Fibroblast of lung (primary cell): ENCODE measurements at regions not wholly inside any gene's neighbourhood (a gene's known extent, or its start where the extent isn't known, plus 50 kb on each side); places are given as distances from the start of the nearest gene placed in this dataset.

ENCODE experiments used
- DNase-seq, 2 donors: peaks; one replicate each; pipeline versions ENCODE4 v3.0.0 to v3.0.0-alpha.2; 2010; ENCODE audit warnings: low read depth in 2 of 2
- H2AFZ ChIP-seq: 2 replicates; pipeline ENCODE4 v1.5.1; 2012; ENCODE audit warnings: low read length, control low read depth, inconsistent platforms
- H3K27ac ChIP-seq: 2 replicates; pipeline ENCODE4 v1.5.1; 2011; ENCODE audit warnings: low read length, control low read depth; ENCODE audit not compliant: insufficient read depth
- H3K27me3 ChIP-seq: 2 replicates; pipeline ENCODE4 v1.5.1; 2011; ENCODE audit warnings: mild to moderate bottlenecking, low read length; ENCODE audit not compliant: control insufficient read depth, insufficient read depth
- H3K36me3 ChIP-seq: 2 replicates; pipeline ENCODE4 v1.5.1; 2011; ENCODE audit warnings: low read length; ENCODE audit not compliant: control insufficient read depth, insufficient read depth
- H3K4me1 ChIP-seq: 2 replicates; pipeline ENCODE4 v1.5.1; 2011; ENCODE audit warnings: low read length; ENCODE audit not compliant: control insufficient read depth, insufficient read depth; ENCODE audit errors: extremely low read depth
- H3K4me2 ChIP-seq: 2 replicates; pipeline ENCODE4 v1.5.1; 2011; ENCODE audit warnings: low read length, control low read depth; ENCODE audit not compliant: insufficient read depth; ENCODE audit errors: extremely low read depth
- H3K4me3 ChIP-seq, 4 experiments: fragments of 200-600 bp in 1 of 4; sonication (generic) in 1 of 4; replicated peaks in 1 of 4; 2 replicates each; pipeline ENCODE4 v1.5.1; 2011 to 2016; ENCODE audit warnings: low read length in 4 of 4, low read depth in 3 of 4, mild to moderate bottlenecking in 3 of 4, control low read depth in 2 of 4, inconsistent platforms in 1 of 4, mixed read lengths in 1 of 4; ENCODE audit not compliant: insufficient read depth in 1 of 4; ENCODE audit errors: control extremely low read depth in 1 of 4
- H3K79me2 ChIP-seq: 2 replicates; pipeline ENCODE4 v1.5.1; 2012; ENCODE audit warnings: mild to moderate bottlenecking, low read length, inconsistent platforms; ENCODE audit not compliant: control insufficient read depth, insufficient read depth
- H3K9ac ChIP-seq: 2 replicates; pipeline ENCODE4 v1.5.1; 2011; ENCODE audit warnings: mild to moderate bottlenecking, low read length, control low read depth; ENCODE audit not compliant: insufficient read depth
- H3K9me3 ChIP-seq: 2 replicates; pipeline ENCODE4 v1.5.1; 2012; ENCODE audit warnings: low read depth, low read length; ENCODE audit not compliant: control insufficient read depth, insufficient read depth
- H4K20me1 ChIP-seq: 2 replicates; pipeline ENCODE4 v1.5.1; 2011; ENCODE audit warnings: low read length; ENCODE audit not compliant: control insufficient read depth, insufficient read depth; ENCODE audit errors: extremely low read depth
- CTCF ChIP-seq, 2 donors: IDR thresholded peaks in 1 of 2; conservative IDR thresholded peaks in 1 of 2; 1 replicate in 1 of 2; 2 replicates in 1 of 2; pipeline ENCODE4 v1.5.1; 2011 to 2012; ENCODE audit warnings: low read length in 2 of 2, control low read depth in 1 of 2, inconsistent platforms in 1 of 2, low read depth in 1 of 2, mild to moderate bottlenecking in 1 of 2
- EZH2 ChIP-seq: IDR thresholded peaks from 2 replicates; pipeline ENCODE4 v1.5.1; 2012; ENCODE audit warnings: low read length, control low read depth, mild to moderate bottlenecking; ENCODE audit errors: missing control alignments

- no peak overlapping the region for H3K4me3 ChIP-seq
- H3K9me3 ChIP-seq, result no peaks in the 10 kb centered on the region
- H3K36me3 ChIP-seq, result no peaks in the 10 kb centered on the region
- H4K20me1 ChIP-seq, result no peaks in the 10 kb centered on the region
- no peaks in the 10 kb centered on the region for H3K79me2 ChIP-seq
- no peak overlapping the region for H3K27ac ChIP-seq
- no peak overlapping the region for H3K4me2 ChIP-seq
- no peak overlapping the region for H3K9ac ChIP-seq
- no peak for DNase-seq
- H3K4me1 ChIP-seq, result no peaks in the 10 kb centered on the region
- no peaks in the 10 kb centered on the region for H3K27me3 ChIP-seq
- no peak for TF ChIP-seq EZH2
- no peak for TF ChIP-seq CTCF (conservative IDR thresholded peaks at IDR 0.05 in 1 of 2, IDR thresholded peaks at IDR 0.05 in 1 of 2; ENCODE audit: low read depth in 1 of 2, low read length in 2 of 2)
- H2AFZ ChIP-seq, result no peak overlapping the region
These were observed 372.9 kb upstream of the RUNX1 start for GRCh38 chr21:35422011-35422410.

DNA sequence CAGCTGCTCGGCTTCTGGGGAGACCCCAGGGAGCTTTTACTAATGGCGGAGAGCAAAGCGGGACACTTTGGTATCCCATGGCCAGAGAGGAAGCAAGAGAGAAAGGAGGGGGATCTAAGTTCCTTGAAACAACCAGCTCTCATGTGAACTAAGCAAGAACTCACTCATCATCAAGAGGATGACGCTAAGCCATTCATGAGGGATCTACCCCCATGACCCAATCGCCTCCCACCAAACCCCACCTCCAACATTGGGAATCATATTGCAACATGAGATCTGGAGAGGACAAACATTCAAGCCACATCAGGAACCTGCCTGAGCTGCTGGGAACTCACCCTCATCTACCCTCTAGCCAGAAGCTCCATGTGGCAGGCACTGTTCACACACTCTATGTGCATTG lies 372.1 kb upstream of the RUNX1 start:
- Histone ChIP-seq H3K79me2 (no peaks in the 10 kb centered on the region), H3K36me3 (no peaks in the 10 kb centered on the region), H3K27me3 (no peaks in the 10 kb centered on the region), H3K9me3 (no peaks in the 10 kb centered on the region), H3K9ac (no peak overlapping the region), H4K20me1 (no peaks in the 10 kb centered on the region), H3K4me3 (no peak overlapping the region), H3K27ac (no peak overlapping the region), H2AFZ (no peak overlapping the region), H3K4me1 (no peaks in the 10 kb centered on the region), H3K4me2 (no peak overlapping the region)
- TF ChIP-seq EZH2 (no peak), CTCF (conservative IDR thresholded peaks at IDR 0.05 in 1 of 2, IDR thresholded peaks at IDR 0.05 in 1 of 2; ENCODE audit: low read depth in 1 of 2, low read length in 2 of 2) (no peak)
- no peak for DNase-seq

GRCh38 chr21:35420656-35421055 lies 371.6 kb upstream of the RUNX1 start:
- no peaks in the 10 kb centered on the region for H3K79me2 ChIP-seq
- H3K9ac ChIP-seq, result no peak overlapping the region
- no peak for DNase-seq
- H3K27ac ChIP-seq, result no peak overlapping the region
- no peak for TF ChIP-seq EZH2
- no peak for TF ChIP-seq CTCF (conservative IDR thresholded peaks at IDR 0.05 in 1 of 2, IDR thresholded peaks at IDR 0.05 in 1 of 2; ENCODE audit: low read depth in 1 of 2, low read length in 2 of 2)
- no peak overlapping the region for H3K4me3 ChIP-seq
- H3K9me3 ChIP-seq, result no peaks in the 10 kb centered on the region
- H3K36me3 ChIP-seq, result no peaks in the 10 kb centered on the region
- no peaks in the 10 kb centered on the region for H3K4me1 ChIP-seq
- H2AFZ ChIP-seq, result no peak overlapping the region
- H3K27me3 ChIP-seq, result no peaks in the 10 kb centered on the region
- H3K4me2 ChIP-seq, result no peak overlapping the region
- H4K20me1 ChIP-seq, result no peaks in the 10 kb centered on the region
